GM12878 (cell line): ENCODE measurements at regions not wholly inside any gene's neighbourhood (a gene's known extent, or its start where the extent isn't known, plus 50 kb on each side); places are given as distances from the start of the nearest gene placed in this dataset.

Experiments used
- ASH2L ChIP-seq: fragments of 300-600, 200-600 bp; sonication (generic); IDR thresholded peaks from 2 replicates; pipeline ENCODE4 v1.6.1; 2017; ENCODE audit warnings: low read depth, mild to moderate bottlenecking, borderline replicate concordance
- SIN3A ChIP-seq: IDR thresholded peaks from 2 replicates; pipeline ENCODE4 v1.6.1; 2012; ENCODE audit warnings: low read depth, low read length, improper control_type of control experiment
- ZNF274 ChIP-seq: IDR thresholded peaks from one replicate; pipeline ENCODE4 v1.8.0; 2011; ENCODE audit not compliant: insufficient read length, insufficient read depth
- TF ChIP-seq, protein P1 (sequence below): IDR thresholded peaks from 2 replicates; pipeline ENCODE4 v1.6.1; 2012; ENCODE audit warnings: low read depth, low read length, improper control_type of control experiment

- TF ChIP-seq ASH2L (no peak), SIN3A (no peak), ZNF274 (no peak)
- TF ChIP-seq, protein P1, sequence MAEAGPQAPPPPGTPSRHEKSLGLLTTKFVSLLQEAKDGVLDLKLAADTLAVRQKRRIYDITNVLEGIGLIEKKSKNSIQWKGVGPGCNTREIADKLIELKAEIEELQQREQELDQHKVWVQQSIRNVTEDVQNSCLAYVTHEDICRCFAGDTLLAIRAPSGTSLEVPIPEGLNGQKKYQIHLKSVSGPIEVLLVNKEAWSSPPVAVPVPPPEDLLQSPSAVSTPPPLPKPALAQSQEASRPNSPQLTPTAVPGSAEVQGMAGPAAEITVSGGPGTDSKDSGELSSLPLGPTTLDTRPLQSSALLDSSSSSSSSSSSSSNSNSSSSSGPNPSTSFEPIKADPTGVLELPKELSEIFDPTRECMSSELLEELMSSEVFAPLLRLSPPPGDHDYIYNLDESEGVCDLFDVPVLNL: no peak
These were observed 69.1 kb upstream of the CACNA2D3 start for GRCh38 chr3:54053211-54053610.
